ENCODE measurements at regions not wholly inside any gene's neighbourhood (a gene's known extent, or its start where the extent isn't known, plus 50 kb on each side); places are given as distances from the start of the nearest gene placed in this dataset.

DNA sequence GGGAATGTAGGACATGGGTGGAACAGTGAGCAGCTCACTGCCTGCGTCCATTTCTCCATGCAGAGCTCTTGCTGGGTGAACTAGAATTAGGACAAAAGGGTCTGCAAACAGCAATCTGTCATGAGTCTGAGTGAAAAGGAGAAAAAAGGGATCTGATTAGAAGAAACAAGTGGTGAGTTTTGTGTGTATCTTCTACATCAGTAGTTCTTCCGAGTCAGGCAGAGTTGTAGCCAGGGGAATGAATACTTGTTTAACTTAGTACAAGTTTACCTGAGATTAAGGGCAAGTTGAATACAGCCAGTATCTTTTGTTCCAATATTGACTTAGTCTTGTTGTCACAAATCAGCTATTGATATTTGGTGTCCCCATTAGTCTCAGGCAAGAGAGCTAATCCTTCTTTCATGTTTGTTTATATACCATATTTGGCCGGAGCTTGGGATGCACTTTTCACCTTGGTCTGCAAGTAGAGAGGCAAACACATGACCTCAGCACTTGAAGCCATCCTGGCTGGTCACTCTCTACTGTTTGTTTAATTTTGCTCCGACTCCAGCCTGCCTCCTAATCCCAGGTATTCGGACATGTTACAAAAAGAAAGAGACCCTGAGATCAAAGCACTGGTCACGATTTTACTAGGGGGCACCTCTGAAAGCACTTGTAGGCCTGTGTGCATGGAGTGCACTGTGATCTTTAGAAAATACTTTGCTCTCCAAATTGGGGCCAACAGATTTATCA lies 211.0 kb upstream of the NT5C1B start (continued):
- no peak for TF ChIP-seq CHCHD3 (CRISPR knock-in tag; IDR thresholded peaks at IDR 0.05)
- TF ChIP-seq, protein P1, sequence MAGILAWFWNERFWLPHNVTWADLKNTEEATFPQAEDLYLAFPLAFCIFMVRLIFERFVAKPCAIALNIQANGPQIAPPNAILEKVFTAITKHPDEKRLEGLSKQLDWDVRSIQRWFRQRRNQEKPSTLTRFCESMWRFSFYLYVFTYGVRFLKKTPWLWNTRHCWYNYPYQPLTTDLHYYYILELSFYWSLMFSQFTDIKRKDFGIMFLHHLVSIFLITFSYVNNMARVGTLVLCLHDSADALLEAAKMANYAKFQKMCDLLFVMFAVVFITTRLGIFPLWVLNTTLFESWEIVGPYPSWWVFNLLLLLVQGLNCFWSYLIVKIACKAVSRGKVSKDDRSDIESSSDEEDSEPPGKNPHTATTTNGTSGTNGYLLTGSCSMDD (CRISPR knock-in tag; IDR thresholded peaks at IDR 0.05) = no peak
- TF ChIP-seq, protein P2, sequence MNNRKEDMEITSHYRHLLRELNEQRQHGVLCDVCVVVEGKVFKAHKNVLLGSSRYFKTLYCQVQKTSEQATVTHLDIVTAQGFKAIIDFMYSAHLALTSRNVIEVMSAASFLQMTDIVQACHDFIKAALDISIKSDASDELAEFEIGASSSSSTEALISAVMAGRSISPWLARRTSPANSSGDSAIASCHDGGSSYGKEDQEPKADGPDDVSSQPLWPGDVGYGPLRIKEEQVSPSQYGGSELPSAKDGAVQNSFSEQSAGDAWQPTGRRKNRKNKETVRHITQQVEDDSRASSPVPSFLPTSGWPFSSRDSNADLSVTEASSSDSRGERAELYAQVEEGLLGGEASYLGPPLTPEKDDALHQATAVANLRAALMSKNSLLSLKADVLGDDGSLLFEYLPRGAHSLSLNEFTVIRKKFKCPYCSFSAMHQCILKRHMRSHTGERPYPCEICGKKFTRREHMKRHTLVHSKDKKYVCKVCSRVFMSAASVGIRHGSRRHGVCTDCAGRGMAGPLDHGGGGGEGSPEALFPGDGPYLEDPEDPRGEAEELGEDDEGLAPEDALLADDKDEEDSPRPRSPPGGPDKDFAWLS (CRISPR knock-in tag; IDR thresholded peaks at IDR 0.05; ENCODE audit: borderline replicate concordance) = no peak
- TF ChIP-seq, protein P3, sequence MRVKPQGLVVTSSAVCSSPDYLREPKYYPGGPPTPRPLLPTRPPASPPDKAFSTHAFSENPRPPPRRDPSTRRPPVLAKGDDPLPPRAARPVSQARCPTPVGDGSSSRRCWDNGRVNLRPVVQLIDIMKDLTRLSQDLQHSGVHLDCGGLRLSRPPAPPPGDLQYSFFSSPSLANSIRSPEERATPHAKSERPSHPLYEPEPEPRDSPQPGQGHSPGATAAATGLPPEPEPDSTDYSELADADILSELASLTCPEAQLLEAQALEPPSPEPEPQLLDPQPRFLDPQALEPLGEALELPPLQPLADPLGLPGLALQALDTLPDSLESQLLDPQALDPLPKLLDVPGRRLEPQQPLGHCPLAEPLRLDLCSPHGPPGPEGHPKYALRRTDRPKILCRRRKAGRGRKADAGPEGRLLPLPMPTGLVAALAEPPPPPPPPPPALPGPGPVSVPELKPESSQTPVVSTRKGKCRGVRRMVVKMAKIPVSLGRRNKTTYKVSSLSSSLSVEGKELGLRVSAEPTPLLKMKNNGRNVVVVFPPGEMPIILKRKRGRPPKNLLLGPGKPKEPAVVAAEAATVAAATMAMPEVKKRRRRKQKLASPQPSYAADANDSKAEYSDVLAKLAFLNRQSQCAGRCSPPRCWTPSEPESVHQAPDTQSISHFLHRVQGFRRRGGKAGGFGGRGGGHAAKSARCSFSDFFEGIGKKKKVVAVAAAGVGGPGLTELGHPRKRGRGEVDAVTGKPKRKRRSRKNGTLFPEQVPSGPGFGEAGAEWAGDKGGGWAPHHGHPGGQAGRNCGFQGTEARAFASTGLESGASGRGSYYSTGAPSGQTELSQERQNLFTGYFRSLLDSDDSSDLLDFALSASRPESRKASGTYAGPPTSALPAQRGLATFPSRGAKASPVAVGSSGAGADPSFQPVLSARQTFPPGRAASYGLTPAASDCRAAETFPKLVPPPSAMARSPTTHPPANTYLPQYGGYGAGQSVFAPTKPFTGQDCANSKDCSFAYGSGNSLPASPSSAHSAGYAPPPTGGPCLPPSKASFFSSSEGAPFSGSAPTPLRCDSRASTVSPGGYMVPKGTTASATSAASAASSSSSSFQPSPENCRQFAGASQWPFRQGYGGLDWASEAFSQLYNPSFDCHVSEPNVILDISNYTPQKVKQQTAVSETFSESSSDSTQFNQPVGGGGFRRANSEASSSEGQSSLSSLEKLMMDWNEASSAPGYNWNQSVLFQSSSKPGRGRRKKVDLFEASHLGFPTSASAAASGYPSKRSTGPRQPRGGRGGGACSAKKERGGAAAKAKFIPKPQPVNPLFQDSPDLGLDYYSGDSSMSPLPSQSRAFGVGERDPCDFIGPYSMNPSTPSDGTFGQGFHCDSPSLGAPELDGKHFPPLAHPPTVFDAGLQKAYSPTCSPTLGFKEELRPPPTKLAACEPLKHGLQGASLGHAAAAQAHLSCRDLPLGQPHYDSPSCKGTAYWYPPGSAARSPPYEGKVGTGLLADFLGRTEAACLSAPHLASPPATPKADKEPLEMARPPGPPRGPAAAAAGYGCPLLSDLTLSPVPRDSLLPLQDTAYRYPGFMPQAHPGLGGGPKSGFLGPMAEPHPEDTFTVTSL (CRISPR knock-in tag; IDR thresholded peaks at IDR 0.05; ENCODE audit: borderline replicate concordance) = peak; percentile 100
- TF ChIP-seq ZNF569 (CRISPR knock-in tag; IDR thresholded peaks at IDR 0.05; ENCODE audit: borderline replicate concordance) = no peak; the same call in 1 of the 2 replicates
- no peak for TF ChIP-seq FOXM1 (CRISPR knock-in tag; IDR thresholded peaks at IDR 0.05)
- TF ChIP-seq, protein P4, sequence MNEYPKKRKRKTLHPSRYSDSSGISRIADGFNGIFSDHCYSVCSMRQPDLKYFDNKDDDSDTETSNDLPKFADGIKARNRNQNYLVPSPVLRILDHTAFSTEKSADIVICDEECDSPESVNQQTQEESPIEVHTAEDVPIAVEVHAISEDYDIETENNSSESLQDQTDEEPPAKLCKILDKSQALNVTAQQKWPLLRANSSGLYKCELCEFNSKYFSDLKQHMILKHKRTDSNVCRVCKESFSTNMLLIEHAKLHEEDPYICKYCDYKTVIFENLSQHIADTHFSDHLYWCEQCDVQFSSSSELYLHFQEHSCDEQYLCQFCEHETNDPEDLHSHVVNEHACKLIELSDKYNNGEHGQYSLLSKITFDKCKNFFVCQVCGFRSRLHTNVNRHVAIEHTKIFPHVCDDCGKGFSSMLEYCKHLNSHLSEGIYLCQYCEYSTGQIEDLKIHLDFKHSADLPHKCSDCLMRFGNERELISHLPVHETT (CRISPR knock-in tag; conservative IDR thresholded peaks at IDR 0.05) = peak; percentile 82
- TF ChIP-seq KDM5A (IDR thresholded peaks at IDR 0.05; ENCODE audit: borderline replicate concordance, low read length) = no peak; the same call in 1 of the 2 replicates
- peak; percentile 99 for TF ChIP-seq GATAD2A (CRISPR knock-in tag; IDR thresholded peaks at IDR 0.05)
- peak; percentile 100 for TF ChIP-seq TBX2 (CRISPR knock-in tag; IDR thresholded peaks at IDR 0.05; ENCODE audit: borderline replicate concordance)
- TF ChIP-seq BRD4 (CRISPR knock-in tag; IDR thresholded peaks at IDR 0.05) = no peak
- TF ChIP-seq PRMT3 (CRISPR knock-in tag; IDR thresholded peaks at IDR 0.05; ENCODE audit: borderline replicate concordance, low read depth) = peak; percentile 90; the same call in 1 of the 2 replicates
- peak; percentile 37 for TF ChIP-seq ZNF644 (CRISPR knock-in tag; IDR thresholded peaks at IDR 0.05; ENCODE audit: low read depth)
- peak; percentile 89; the same call in 1 of the 2 replicates for TF ChIP-seq ZSCAN12 (CRISPR knock-in tag; IDR thresholded peaks at IDR 0.05)
- TF ChIP-seq ZNF678 (CRISPR knock-in tag; IDR thresholded peaks at IDR 0.05) = no peak
- TF ChIP-seq ZSCAN21 (CRISPR knock-in tag; IDR thresholded peaks at IDR 0.05; ENCODE audit: borderline replicate concordance) = peak; percentile 82
- no peak for TF ChIP-seq NFE2L1 (CRISPR knock-in tag; IDR thresholded peaks at IDR 0.05; ENCODE audit: borderline replicate concordance)
- TF ChIP-seq YEATS2 (CRISPR knock-in tag; IDR thresholded peaks at IDR 0.05; ENCODE audit: borderline replicate concordance) = peak; percentile 80; the same call in 1 of the 2 replicates
- TF ChIP-seq ZKSCAN5 (CRISPR knock-in tag; IDR thresholded peaks at IDR 0.05) = no peak
- peak; percentile 99 for TF ChIP-seq RCOR2 (CRISPR knock-in tag; IDR thresholded peaks at IDR 0.05)
- TF ChIP-seq ZNF615 (CRISPR knock-in tag; IDR thresholded peaks at IDR 0.05; ENCODE audit: borderline replicate concordance) = peak; percentile 94; the same call in 1 of the 2 replicates
